Fibroblast of skin of left quadriceps (primary cell): ENCODE measurements at regions not wholly inside any gene's neighbourhood (a gene's known extent, or its start where the extent isn't known, plus 50 kb on each side); places are given as distances from the start of the nearest gene placed in this dataset.
"Not testable (repeated sequence)": the region's sequence is repeated elsewhere in the genome, so short reads cannot be mapped to it uniquely, and the experiment has no call there.

Source experiments
- DNase-seq, 2 experiments: peaks; one replicate each; pipeline ENCODE4 v3.0.0-alpha.2; 2013; ENCODE audit warnings: low read depth in 2 of 2

DNA sequence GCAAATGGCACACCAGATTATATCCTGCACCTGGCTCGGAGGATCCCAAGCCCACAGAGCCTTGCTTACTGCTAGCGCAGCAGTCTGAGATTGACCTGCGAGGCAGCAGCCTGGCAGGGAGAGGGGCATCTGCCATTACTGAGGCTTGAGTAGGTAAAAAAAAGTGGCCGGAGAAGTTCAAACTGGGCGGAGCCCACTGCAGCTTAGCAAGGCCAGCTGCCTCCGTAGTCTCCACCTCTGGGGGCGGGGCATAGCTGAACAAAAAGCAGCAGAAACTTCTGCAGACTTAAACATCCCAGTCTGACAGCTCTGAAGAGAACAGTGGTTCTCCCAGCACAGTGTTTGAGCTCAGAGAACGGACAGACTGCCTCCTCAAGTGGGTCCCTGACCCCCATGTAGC is 85.4 kb upstream of the TMEM170B start:
- DNase-seq, result not testable (repeated sequence)

DNA sequence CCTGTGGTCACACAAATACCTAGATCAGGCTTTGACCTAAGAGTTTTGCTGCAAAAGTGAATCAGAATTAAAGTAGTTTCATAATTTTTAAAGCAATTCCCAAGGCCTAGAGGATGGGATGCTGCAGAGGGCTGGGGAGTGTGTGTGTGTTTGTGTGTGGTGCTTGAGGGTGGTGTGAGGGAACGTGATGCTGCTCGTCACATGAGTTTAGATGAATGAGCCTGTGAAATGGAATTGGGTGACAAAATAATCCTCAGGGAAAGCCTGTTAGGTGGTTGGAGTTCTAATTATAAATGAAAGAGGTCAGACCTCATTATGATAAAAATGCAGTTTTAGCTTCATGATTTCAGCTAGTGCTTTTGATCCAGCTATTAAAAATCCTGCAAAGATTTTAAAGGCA is 87.5 kb upstream of the TMEM170B start:
- DNase-seq, result no peak

DNA sequence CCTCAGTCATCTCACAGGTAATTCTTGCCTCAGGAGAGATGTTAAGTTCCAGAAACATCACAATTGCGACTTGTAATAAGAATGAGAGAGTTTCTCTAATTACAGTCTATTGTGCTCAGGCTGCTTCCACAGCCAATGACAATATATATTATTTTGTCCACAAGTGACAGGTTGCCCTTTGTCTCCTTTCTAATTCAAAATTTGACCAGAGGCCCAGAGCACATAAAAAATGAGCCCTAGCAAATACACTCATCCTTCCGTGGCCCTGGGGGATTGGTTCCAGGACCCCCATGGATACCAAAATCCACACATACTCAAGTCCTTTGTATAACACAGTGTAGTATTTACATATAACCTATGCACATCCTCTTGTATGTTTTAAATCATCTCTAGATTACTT is 88.1 kb upstream of the TMEM170B start:
- DNase-seq, result no peak

DNA sequence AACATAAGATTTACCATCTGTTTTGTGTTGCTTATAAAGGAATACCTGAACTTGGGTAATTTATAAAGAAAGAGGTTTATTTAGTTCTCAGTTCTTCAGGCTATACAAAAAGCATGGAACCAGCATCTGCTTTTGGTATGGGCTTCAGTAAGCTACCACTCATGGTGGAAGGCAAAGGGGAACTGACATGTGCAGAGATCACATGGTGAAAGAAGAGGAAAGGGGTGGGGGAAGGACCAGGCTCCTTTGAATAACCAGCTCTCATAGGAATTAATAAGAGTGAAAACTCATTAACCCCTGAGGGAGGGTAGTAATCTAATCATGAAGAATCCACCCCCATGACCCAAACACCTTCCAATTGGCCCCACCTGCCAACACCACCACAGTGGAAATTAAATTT is 89.5 kb upstream of the TMEM170B start:
- no peak for DNase-seq

DNA sequence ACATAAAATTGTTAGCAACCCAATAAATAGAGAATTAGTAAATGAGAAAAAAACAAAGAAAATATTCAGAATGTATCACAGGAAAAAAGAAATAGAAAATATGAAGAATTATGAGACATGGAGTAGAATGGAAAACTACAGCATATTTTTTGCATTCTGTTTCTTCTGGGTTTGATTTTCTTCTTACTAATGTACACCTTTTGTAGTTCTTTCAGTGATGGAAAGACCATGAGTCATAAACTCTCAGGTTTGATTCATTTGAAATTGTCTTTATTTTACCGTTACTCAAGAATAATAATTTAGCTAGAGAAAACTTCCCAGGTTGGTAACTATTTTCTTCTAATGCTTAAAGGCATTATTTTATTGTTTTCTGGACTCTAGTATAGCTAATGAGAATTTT is 90.3 kb upstream of the TMEM170B start:
- no peak for DNase-seq

- no peak for DNase-seq
These were observed 92.4 kb upstream of the TMEM170B start for GRCh38 chr6:11445146-11445545.

DNA sequence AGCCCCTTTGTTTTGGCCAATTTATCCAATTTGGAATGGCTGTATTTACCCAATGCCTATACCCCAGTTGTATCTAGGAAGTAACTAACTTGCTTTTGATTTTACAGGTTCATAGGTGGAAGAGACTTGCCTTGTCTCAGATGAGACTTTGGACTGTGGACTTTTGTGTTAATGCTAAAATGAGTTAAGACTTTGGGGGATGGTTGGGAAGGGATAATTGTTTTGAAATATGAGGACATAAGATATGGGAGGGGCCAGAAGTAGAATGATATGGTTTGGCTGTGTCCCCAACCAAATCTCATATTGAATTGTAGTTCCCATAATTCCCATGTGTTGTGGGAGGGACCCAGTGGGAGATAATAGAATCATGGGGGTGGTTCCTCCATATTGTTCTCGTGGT is 94.4 kb upstream of the TMEM170B start:
- not testable (repeated sequence) for DNase-seq

DNA sequence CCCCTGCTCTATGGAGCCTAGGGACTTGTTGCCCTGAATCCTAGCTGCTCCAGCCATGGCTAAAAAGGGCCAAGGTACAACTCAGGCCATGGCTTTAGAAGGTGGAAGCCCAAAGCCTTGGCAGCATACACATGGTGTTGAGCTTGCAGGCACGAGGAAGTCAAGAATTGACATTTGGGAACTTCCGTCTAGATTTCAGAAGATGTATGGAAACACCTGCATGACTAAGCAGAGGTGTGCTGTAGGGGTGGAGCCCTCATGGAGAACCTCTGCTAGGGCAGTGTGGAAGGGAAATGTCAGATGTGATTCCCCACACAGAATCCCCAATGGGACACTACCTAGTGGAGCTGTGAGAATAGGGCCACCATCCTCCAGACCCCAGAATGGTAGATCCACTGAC is 95.1 kb upstream of the TMEM170B start:
- DNase-seq, result no peak

- DNase-seq, result no peak
These were observed 97.7 kb upstream of the TMEM170B start for GRCh38 chr6:11439876-11440275.

DNA sequence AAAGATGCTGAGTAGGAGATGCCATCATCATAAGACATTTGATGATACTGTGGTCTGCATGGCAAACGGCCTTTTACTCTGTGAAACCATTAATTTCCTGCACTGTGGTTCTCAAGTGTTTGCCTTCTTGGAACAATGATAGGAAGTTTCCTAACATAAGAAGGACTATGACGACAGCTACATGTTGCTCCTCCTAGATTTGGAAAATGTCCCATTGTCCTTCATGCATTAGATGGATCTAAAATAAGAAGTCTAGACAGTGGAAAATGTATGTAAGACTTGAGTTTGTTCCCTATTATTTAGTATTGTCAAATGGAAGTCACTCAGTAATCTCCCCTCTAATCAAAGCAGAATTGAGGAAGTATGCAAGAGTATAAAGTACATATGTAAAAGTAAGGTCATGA is 98.5 kb upstream of the TMEM170B start:
- DNase-seq, result no peak

DNA sequence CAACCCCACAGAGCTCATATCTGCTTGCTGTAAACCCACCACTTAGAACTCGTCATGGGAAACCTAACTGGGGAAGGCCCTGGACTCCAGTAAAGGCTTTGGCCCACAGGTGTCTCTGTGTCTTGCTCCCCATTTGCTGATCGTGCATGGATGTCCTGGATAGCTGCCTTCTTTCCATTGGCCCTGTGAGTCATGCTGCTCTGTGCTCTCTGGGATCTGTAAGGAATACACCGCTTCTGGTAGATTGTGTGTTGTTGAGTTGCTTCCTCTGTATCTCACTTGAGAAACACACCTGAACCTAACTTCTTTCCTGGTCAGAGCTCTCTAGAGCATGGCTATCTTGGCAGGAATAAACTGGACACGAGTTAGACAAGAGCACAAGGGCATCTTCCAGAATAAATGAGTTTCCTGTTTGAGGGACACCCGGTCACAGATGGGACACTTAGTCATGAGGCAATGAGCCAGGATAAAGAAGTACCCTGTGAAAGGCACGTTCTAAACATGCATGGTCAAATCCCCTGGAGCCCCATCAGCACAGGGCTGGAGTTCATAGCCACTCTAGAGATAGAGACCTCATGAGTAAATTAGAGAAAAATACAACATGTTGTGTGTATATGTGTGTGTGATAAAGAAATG is 99.6 kb upstream of the TMEM170B start:
- no peak for DNase-seq

- DNase-seq, result no peak
These were observed 100.9 kb upstream of the TMEM170B start for GRCh38 chr6:11436508-11437096.

- DNase-seq, result peak; percentile 61 to 64
These were observed 102.8 kb upstream of the TMEM170B start for GRCh38 chr6:11434565-11435326.

- no peak for DNase-seq
These were observed 103.7 kb upstream of the TMEM170B start for GRCh38 chr6:11433860-11434259.

GRCh38 chr6:11432713-11433450 is 104.7 kb upstream of the TMEM170B start:
- peak; percentile 87 to 88 for DNase-seq

- no peak for DNase-seq
These were observed 105.5 kb upstream of the TMEM170B start for GRCh38 chr6:11432091-11432490.

DNA sequence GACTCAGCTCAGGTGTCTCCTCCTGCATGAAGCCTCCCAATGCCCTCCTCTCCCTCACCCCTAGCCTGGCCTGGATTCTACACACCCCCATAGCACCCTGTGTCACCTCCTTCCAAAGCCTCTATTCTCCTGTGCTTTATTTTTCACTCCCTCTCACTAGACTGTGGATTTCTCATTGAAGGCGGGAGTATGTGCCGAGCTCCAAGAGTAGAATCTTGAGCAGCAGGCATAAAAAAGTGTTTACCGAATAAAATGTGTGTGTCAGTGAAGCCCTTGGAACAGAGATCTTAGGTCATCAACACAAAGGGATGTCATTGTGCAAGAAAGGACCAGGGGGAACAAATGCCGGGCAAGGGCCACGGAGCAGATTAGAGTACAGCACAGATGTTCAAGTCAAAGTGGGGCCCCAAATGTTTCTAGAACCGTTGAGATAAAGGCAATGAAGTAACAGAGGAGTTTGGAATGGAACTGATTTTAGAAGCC is 106.1 kb upstream of the TMEM170B start:
- DNase-seq, result no peak

GRCh38 chr6:11430036-11430435 is 107.5 kb upstream of the TMEM170B start:
- DNase-seq, result no peak

- DNase-seq, result no peak
These were observed 108.0 kb upstream of the TMEM170B start for GRCh38 chr6:11429577-11429976.

GRCh38 chr6:11428895-11429294 is 108.7 kb upstream of the TMEM170B start:
- DNase-seq, result no peak

DNA sequence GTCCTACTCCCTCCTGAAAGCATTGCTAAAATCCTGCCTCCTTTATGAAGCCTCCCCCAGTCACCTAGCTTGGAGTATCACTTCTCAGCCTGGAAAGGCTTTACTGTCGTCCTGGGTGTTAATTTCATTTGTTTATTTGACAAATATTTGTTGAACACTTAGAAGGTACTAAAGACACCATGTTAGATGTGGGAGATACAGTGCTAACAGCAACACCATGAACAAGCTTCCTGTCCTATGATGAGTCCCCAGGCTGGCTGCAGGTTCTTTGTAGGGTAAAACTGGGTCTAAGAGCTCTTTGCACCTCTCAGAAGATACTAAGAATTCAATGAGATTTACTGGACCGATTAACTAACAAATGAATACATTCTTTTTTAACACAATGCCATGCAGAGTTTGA is 109.2 kb upstream of the TMEM170B start:
- DNase-seq, result no peak

DNA sequence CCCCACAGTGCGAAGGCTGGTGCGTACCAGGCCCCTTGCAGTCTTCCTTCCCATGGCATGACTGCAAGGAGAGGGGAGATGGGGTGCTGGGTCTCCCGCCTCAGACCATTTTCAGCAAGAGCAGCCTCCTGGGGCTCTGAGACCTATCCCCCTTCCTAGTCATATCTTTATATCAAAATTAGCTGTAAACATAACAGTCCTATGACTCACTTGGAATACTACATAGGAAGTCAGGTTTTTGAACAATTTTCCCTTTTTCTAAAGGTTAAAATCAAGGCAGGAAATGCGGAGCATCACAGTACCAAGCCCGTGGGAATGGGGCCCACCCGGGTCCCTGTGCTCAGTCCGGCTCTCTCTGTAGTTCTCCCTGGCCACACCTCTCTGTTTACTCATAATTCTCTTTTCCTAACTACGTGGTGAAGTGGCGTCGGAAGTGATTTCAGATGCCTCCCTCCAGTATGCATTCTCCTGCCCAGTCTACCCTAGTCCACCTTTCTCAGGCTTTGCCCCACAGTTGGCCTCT is 109.8 kb upstream of the TMEM170B start:
- DNase-seq, result no peak
